GM12875 (cell line): ENCODE measurements at regions not wholly inside any gene's neighbourhood (a gene's known extent, or its start where the extent isn't known, plus 50 kb on each side); places are given as distances from the start of the nearest gene placed in this dataset.

Source experiments
- H3K4me3 ChIP-seq: one replicate; pipeline ENCODE4 v1.5.1; 2011; ENCODE audit warnings: low read depth, low read length, control low read depth
- CTCF ChIP-seq: IDR thresholded peaks from 2 replicates; pipeline ENCODE4 v1.5.1; 2011; ENCODE audit warnings: low read depth, mild to moderate bottlenecking, control low read depth, inconsistent platforms, low read length, moderate library complexity, borderline replicate concordance; ENCODE audit not compliant: insufficient read depth

GRCh38 chr5:128662997-128663396 lies 125.0 kb upstream of the FBN2 start:
- TF ChIP-seq CTCF = no peak
- H3K4me3 ChIP-seq = no peak overlapping the region

- no peak overlapping the region for H3K4me3 ChIP-seq
- no peak for TF ChIP-seq CTCF
Observed at GRCh38 chr5:128665747-128666355, 127.8 kb upstream of the FBN2 start.

DNA sequence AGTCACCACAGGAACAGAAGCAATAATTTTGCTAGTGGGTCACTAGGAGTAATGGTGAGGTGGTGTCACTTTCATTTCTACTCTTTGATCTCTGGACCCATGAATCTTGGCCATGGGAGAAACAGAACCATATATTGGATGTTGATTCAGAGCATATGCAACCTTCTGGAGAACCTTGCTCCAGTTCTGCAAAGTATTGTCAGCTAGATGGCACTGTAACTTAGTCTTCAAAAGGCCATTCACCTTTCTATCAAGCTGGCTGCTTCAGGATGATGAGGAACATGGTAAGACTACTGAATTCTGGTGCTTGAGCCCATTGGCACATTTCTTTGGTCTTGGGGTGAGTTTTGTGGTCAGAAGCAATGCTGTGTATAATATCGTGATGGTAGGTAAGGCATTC lies 129.1 kb upstream of the FBN2 start:
- no peak for TF ChIP-seq CTCF
- H3K4me3 ChIP-seq = no peak overlapping the region

GRCh38 chr5:128667751-128668150 lies 129.7 kb upstream of the FBN2 start:
- H3K4me3 ChIP-seq = no peak overlapping the region
- no peak for TF ChIP-seq CTCF

GRCh38 chr5:128668921-128669320 lies 130.9 kb upstream of the FBN2 start:
- H3K4me3 ChIP-seq = no peak overlapping the region
- no peak for TF ChIP-seq CTCF

- no peak for TF ChIP-seq CTCF
- H3K4me3 ChIP-seq = no peak overlapping the region
Observed at GRCh38 chr5:128669803-128670202, 131.8 kb upstream of the FBN2 start.

DNA sequence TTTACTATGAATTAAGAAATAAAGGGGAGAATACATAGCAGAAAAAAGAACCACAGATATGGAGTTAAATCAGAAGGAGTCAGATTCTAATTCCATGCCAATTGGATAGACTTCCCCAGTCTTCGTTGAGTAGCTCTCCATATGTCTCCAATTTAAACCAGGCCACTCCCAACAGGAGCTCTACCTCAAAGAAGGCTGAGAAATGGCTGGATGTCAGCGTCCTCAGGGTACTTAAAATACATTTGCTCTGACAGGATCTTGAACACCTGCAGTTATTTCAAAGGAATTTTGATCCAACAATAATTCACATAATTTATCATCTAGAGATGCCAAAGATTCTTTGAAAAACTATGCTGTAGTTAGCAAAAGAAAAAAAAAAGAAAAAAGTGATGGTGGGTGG lies 133.9 kb upstream of the FBN2 start:
- H3K4me3 ChIP-seq = no peak overlapping the region
- TF ChIP-seq CTCF = no peak
